Astrocyte of the spinal cord (primary cell): ENCODE measurements at regions not wholly inside any gene's neighbourhood (a gene's known extent, or its start where the extent isn't known, plus 50 kb on each side); places are given as distances from the start of the nearest gene placed in this dataset.
"Not testable (repeated sequence)": the region's sequence is repeated elsewhere in the genome, so short reads cannot be mapped to it uniquely, and the experiment has no call there.

Source experiments
- DNase-seq: peaks from one replicate; pipeline ENCODE4 v3.0.0; 2011; ENCODE audit warnings: low read depth, low spot score
- H3K4me3 ChIP-seq: 2 replicates; pipeline ENCODE4 v1.5.1; 2011; ENCODE audit warnings: low read depth, mild to moderate bottlenecking, low read length, moderate library complexity
- in situ Hi-C: cut with HindIII; loops from 2 replicates; pipeline ENCODE4 v1.10.0; 2017; ENCODE audit warnings: low sequenced_read_pairs
- TF ChIP-seq, protein P1 (sequence below): IDR thresholded peaks from 2 replicates; pipeline ENCODE4 v1.5.1; 2012; ENCODE audit warnings: low read depth, mild to moderate bottlenecking, low read length, inconsistent platforms

DNA sequence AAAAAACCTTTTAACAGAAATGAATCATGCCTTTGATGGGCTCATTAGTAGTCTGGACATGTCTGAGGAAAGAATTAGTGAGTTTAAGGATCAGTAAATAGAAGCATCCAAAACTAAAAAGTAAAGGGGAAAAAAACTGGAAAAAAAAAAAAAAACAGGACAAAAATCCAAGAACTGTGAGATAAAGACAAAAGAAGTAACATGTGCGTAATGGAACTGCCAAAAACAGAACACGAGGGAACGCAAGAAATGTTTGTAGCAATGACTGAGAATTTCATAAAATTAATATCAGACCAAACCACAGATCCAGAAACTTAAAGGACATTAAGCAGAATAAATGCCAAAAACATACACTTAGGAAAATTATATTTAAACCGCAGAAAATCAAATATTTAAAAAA, 77.4 kb downstream of the MS4A13 start:
- TF ChIP-seq, protein P1, sequence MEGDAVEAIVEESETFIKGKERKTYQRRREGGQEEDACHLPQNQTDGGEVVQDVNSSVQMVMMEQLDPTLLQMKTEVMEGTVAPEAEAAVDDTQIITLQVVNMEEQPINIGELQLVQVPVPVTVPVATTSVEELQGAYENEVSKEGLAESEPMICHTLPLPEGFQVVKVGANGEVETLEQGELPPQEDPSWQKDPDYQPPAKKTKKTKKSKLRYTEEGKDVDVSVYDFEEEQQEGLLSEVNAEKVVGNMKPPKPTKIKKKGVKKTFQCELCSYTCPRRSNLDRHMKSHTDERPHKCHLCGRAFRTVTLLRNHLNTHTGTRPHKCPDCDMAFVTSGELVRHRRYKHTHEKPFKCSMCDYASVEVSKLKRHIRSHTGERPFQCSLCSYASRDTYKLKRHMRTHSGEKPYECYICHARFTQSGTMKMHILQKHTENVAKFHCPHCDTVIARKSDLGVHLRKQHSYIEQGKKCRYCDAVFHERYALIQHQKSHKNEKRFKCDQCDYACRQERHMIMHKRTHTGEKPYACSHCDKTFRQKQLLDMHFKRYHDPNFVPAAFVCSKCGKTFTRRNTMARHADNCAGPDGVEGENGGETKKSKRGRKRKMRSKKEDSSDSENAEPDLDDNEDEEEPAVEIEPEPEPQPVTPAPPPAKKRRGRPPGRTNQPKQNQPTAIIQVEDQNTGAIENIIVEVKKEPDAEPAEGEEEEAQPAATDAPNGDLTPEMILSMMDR, result no peak
- no peak for DNase-seq
- H3K4me3 ChIP-seq, result no peak overlapping the region
- in situ Hi-C loops, result no loop called here

DNA sequence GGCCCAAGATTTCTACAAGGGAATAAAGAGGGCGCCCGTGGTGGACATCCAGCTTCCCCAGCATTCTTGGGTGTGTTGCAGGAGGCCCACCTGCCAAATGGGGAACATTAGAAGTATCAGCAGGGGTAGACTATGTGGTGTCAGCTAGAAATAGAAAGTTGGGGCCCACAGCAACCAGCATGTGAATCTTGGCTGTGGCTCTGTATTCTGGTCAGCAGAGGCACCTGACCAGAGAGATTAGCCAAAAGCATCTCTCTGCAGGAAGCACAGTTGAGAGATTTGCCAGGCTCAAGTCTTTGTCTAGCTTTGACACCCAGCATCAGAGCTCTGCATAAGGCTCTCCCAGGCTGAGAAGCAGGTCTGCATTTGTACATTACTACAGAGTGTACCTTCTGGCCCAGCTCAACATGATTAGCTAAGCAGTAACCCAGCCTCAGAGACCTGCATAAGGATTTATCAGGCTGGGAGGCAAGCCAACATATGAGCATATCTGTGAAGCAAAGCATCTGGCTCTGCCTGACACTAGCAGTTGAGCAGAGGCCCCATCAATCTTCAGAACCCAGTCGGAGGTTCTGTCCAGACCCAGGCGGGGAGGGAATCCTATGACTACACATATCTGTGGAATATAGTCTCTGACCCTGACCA, 79.9 kb downstream of the MS4A13 start:
- in situ Hi-C loops, result no loop called here
- no peak overlapping the region for H3K4me3 ChIP-seq
- TF ChIP-seq, protein P1, result no peak
- DNase-seq, result no peak

DNA sequence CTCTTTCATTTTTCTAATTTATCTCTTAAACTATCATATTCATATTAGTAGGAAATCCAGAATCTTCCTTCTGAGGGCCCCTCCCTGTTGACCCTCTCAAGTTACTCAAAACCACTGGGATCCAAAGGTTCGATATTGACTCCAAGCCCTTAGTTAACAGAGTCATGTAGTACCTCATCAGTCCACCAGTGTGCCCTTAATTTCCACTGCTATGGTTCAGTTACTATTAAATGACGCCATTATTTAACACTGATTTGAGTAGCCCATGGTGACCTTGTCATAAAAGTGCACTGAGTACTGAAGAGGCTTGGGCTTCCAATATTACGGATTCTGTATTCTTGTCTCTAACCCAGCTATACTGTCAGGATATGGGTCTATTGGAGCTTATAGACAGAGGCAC, 91.9 kb upstream of the MS4A8 start:
- no peak overlapping the region for H3K4me3 ChIP-seq
- TF ChIP-seq, protein P1, result no peak
- in situ Hi-C loops, result no loop called here
- no peak for DNase-seq

DNA sequence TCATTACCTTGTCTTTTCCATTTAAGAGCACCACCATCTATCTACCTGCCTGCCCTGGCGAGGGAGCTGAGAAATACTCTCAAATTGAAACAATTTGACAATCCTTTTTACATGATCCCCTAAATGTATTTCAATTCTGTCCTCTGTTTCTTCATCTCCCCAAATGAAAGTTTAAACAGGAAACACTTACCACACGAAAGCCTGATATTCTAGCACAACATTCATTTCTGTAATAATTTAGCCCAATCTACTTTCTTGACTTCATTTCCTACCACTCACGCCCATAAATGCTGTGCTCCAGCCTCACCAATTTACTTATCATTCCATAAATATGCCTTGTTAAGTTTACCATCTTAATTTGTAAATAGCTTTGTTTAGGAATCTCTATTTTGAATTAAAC, 89.8 kb upstream of the MS4A8 start:
- TF ChIP-seq, protein P1, result no peak
- DNase-seq, result no peak
- in situ Hi-C loops, result no loop called here
- H3K4me3 ChIP-seq, result no peak overlapping the region

DNA sequence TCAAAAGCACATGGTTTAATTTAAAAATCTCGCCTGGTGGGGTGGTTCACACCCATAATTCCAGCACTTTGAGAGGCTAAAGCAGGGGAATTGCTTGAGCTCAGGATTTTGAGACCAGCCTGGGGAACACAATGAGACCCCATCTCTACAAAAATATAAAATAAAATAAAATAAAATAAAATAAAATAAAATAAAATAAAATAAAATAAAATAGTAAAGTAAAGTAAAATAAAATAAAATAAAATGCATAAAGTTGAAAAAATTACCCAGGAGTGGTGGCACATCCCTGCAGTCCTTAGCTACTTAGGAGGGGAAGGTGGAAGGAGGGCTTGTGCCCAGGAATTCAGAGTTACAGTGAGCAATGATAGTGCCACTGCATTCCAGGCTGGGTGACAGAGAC, 88.7 kb upstream of the MS4A8 start:
- no peak overlapping the region for H3K4me3 ChIP-seq
- no peak for DNase-seq
- TF ChIP-seq, protein P1, result no peak
- in situ Hi-C loops, result no loop called here

DNA sequence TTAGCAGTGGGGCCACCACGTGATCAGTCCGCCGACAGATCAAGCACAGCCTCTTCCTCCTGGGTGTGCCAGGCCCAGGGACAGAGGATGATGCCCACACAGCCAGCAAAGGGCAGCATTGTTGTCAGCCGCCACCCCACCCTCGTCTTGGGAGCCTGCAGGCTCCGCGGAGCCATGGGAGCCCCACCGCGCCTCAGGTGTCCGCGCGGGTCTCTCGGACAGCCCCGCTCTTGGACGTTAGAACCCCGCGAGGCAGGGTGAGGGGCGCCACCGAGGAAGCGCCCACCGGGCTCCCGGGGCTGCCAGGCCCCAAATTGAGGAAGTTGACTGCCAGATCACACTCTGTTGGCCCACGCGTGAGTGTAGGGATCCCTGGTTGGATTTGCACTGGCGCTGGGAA, 83.9 kb upstream of the MS4A8 start:
- no peak for DNase-seq
- in situ Hi-C loops, result no loop called here
- TF ChIP-seq, protein P1, result no peak
- H3K4me3 ChIP-seq, result no peak overlapping the region

DNA sequence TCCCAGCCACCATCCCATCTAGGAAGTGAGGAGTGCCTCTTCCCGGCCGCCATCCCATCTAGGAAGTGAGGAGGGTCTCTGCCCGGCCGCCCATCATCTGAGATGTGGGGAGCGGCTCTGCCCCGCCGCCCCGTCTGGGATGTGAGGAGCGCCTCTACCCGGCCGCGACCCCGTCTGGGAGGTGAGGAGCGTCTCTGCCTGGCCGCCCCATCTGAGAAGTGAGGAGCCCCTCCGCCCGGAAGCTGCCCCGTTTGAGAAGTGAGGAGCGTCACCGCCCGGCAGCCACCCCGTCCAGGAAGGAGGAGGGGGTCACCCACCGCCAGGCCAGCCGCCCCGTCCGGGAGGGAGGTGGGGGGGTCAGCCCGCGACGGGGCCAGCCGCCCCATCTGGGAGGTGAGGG, 77.5 kb upstream of the MS4A8 start:
- H3K4me3 ChIP-seq, in situ Hi-C loops, DNase-seq: not testable (repeated sequence)

DNA sequence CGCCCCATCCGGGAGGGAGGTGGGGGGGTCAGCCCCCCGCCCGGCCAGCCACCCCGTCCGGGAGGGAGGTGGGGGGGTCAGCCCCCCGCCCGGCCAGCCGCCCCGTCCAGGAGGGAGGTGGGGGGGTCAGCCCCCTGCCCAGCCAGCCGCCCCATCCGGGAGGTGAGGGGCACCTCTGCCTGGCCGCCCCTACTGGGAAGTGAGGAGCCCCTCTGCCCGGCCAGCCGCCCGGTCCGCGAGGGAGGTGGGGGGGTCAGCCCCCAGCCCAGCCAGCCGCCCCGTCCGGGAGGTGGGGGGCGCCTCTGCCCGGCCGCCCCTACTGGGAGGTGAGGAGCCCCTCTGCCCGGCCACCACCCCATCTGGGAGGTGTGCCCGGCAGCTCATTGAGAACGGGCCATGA, 76.6 kb upstream of the MS4A8 start:
- in situ Hi-C loops, DNase-seq, H3K4me3 ChIP-seq: not testable (repeated sequence)
